ENCODE measurements at regions not wholly inside any gene's neighbourhood (a gene's known extent, or its start where the extent isn't known, plus 50 kb on each side); places are given as distances from the start of the nearest gene placed in this dataset.

DNA sequence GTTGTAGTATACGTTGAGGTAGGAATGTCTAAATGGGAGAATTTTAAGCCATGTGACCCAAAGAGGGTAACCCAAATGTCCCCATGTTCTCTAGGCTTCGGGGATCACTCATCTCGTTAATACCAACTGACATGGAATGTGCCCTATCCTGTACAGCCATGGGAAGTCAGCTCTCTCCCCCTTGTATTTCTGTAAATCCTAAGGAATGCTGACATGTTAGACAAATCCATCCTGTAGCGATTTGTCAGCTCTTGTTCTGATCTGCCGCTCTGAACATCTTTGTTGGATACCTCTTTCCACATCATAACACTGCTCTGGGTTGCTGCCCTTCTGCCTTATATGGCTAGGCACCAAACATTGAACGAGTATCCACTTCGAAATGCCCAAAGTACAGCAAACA, 350.6 kb downstream of the RND3 start:
- TF ChIP-seq POLR2A (IDR thresholded peaks at IDR 0.05) (no peak), POLR2AphosphoS5 (IDR thresholded peaks at IDR 0.05) (no peak)
- TF ChIP-seq, protein P1, sequence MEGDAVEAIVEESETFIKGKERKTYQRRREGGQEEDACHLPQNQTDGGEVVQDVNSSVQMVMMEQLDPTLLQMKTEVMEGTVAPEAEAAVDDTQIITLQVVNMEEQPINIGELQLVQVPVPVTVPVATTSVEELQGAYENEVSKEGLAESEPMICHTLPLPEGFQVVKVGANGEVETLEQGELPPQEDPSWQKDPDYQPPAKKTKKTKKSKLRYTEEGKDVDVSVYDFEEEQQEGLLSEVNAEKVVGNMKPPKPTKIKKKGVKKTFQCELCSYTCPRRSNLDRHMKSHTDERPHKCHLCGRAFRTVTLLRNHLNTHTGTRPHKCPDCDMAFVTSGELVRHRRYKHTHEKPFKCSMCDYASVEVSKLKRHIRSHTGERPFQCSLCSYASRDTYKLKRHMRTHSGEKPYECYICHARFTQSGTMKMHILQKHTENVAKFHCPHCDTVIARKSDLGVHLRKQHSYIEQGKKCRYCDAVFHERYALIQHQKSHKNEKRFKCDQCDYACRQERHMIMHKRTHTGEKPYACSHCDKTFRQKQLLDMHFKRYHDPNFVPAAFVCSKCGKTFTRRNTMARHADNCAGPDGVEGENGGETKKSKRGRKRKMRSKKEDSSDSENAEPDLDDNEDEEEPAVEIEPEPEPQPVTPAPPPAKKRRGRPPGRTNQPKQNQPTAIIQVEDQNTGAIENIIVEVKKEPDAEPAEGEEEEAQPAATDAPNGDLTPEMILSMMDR (IDR thresholded peaks at IDR 0.05 in 8 of 11, conservative IDR thresholded peaks at IDR 0.05 in 3 of 11), result no peak
- intact Hi-C loops (cut with DNase I; ENCODE audit: low total_unique reads), result no loop called here
- H3K4me3 ChIP-seq, result no peak overlapping the region
- DNase-seq, result no peak
- H3K27ac ChIP-seq, result no peak overlapping the region
- no peaks in the 10 kb centered on the region for H3K27me3 ChIP-seq (replicated peaks in 1 of 7)
- WGBS, 5 donors, result 64 to 80% (median 77%) methylated on average over 7 of the region's 7 CpGs
- peaks cover 0 to 4% (median 0%) of the 10 kb centered on the region in 8 donors for H3K9me3 ChIP-seq
- H3K36me3 ChIP-seq, result no peaks in the 10 kb centered on the region
- H3K4me1 ChIP-seq, result no peaks in the 10 kb centered on the region

DNA sequence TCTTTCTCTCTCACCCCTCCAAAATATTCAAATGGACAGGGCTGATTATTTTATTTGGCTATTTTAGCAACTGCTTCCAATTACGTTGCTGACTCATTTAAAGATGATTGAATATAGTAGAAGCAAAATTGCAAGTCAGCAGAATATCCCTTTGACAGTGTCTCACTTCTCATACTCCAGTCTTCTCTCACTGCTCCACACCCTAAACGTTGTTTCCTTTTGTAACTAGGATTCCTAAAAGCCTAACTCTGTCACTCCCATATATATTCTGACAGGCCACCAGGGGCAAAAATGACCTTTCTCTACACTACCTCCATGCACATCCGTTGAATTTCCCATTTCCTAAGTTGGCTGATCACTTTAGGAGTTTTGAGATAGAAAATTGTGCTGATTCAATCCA, 351.1 kb downstream of the RND3 start:
- WGBS, 5 donors, result 48 to 59% (median 55%) methylated on average over 3 of the region's 3 CpGs
- TF ChIP-seq, protein P1 (IDR thresholded peaks at IDR 0.05 in 8 of 11, conservative IDR thresholded peaks at IDR 0.05 in 3 of 11), result no peak
- TF ChIP-seq POLR2A (IDR thresholded peaks at IDR 0.05), result no peak
- no peak for TF ChIP-seq POLR2AphosphoS5 (IDR thresholded peaks at IDR 0.05)
- Histone ChIP-seq H3K9me3 (peaks cover 0 to 4% (median 0%) of the 10 kb centered on the region in 8 donors), H3K27ac (no peak overlapping the region), H3K27me3 (replicated peaks in 1 of 7) (no peaks in the 10 kb centered on the region), H3K4me3 (no peak overlapping the region), H3K36me3 (no peaks in the 10 kb centered on the region), H3K4me1 (no peaks in the 10 kb centered on the region)
- intact Hi-C loops (cut with DNase I; ENCODE audit: low total_unique reads), result no loop called here
- no peak for DNase-seq

DNA sequence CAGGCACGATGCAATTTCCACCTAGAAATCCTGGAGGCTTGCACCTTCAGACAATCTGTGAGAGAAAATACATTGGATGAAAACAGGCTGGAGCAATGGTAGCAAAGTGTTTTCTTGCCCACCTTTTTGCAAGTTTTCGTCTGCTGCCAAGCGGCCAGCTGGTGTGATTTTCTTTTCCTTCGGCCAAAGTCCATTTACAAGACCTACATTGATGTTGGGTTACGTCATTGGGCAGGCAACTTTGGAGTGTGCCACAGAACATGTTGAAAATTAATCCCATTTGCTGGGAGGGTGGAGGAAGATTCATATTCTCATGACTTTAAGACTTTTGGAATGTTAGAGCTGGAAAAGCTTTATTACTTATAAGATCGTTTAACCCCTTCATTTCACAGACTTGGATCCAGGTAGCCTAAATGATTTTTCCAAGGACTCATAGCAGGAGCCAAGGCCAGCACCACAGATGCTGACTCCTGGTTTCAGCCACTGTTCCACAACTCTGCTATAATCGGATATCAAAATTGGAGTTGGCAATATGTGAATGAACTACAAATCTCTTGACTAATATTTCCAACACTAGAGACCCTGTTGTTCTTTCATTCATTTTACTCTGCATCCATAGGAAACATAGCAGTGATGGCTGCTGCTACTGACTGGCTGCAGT, 352.1 kb downstream of the RND3 start:
- DNase-seq, result no peak
- Histone ChIP-seq H3K27ac (no peak overlapping the region), H3K4me3 (no peak overlapping the region), H3K36me3 (no peaks in the 10 kb centered on the region), H3K27me3 (replicated peaks in 1 of 7) (no peaks in the 10 kb centered on the region), H3K9me3 (peaks cover 0 to 4% (median 0%) of the 10 kb centered on the region in 8 donors), H3K4me1 (no peaks in the 10 kb centered on the region)
- 90 to 95% (median 93%) methylated on average over 7 of the region's 7 CpGs for WGBS, 5 donors
- TF ChIP-seq POLR2A (IDR thresholded peaks at IDR 0.05) (no peak), POLR2AphosphoS5 (IDR thresholded peaks at IDR 0.05) (no peak)
- TF ChIP-seq, protein P1 (IDR thresholded peaks at IDR 0.05 in 8 of 11, conservative IDR thresholded peaks at IDR 0.05 in 3 of 11), result no peak
- intact Hi-C loops (cut with DNase I; ENCODE audit: low total_unique reads), result no loop called here

DNA sequence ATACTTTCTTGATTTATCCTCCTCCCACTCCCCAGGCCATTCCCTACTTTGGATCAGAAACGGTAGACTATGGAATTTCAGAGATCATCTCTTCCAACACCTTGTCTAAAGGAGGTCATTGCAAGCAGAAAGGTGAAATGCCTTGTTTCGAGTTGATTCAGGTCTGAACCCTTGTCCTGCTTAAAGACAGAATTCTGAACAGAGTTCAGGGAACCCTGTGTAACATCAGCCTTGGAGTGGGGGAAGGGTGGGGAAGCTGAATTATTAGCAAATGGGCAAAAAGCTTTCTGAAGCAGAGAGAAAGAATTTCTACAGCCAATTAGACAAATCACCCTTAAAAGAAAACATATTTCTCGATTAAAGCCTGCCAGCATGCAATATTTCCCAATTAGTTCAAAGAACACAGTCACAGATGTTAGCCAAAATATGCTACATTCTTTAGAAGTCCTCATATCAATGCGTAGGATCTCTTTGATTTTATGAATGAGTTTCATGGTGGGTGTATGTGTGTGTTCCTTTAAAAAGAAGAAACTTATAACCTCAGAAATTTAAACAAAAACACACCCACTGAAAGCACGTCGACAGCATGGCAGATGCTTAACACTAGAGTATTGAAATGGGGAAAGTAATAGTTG, 353.1 kb downstream of the RND3 start:
- DNase-seq, result no peak
- intact Hi-C loops (cut with DNase I; ENCODE audit: low total_unique reads), result no loop called here
- H3K27me3 ChIP-seq (replicated peaks in 1 of 7), result no peaks in the 10 kb centered on the region
- H3K9me3 ChIP-seq, result peaks cover 0 to 4% (median 0%) of the 10 kb centered on the region in 8 donors
- H3K27ac ChIP-seq, result no peak overlapping the region
- no peak overlapping the region for H3K4me3 ChIP-seq
- WGBS, 5 donors, result 63 to 81% (median 72%) methylated on average over 6 of the region's 6 CpGs
- H3K36me3 ChIP-seq, result no peaks in the 10 kb centered on the region
- no peaks in the 10 kb centered on the region for H3K4me1 ChIP-seq
- TF ChIP-seq POLR2AphosphoS5 (IDR thresholded peaks at IDR 0.05), result no peak

Data from spleen (tissue), 11 donors.